Loucy (cell line): ENCODE measurements at regions not wholly inside any gene's neighbourhood (a gene's known extent, or its start where the extent isn't known, plus 50 kb on each side); places are given as distances from the start of the nearest gene placed in this dataset.
"Not testable (repeated sequence)": the region's sequence is repeated elsewhere in the genome, so short reads cannot be mapped to it uniquely, and the experiment has no call there.

Experiments used
- H2AFZ ChIP-seq: fragments of 200-600 bp; sonication (generic); 2 replicates; pipeline ENCODE4 v1.6.0; 2016; ENCODE audit warnings: antibody characterized with exemption, mild to moderate bottlenecking, low read length, moderate library complexity
- H3F3A ChIP-seq: fragments of 200-600 bp; 2 replicates; pipeline ENCODE4 v1.6.0; 2016; ENCODE audit warnings: antibody characterized with exemption, low read depth, mild to moderate bottlenecking
- H3K27me3 ChIP-seq: fragments of 200-600 bp; sonication (generic); 2 replicates; pipeline ENCODE4 v1.6.1; 2014; ENCODE audit warnings: low read length, mild to moderate bottlenecking; ENCODE audit not compliant: insufficient read depth, poor library complexity, severe bottlenecking
- H3K36me3 ChIP-seq: fragments of 200-600 bp; sonication (generic); 2 replicates; pipeline ENCODE4 v1.6.1; 2016; ENCODE audit warnings: low read length; ENCODE audit not compliant: insufficient read depth
- H3K4me1 ChIP-seq: fragments of 200-600 bp; sonication (generic); 2 replicates; pipeline ENCODE4 v1.5.1; 2014; ENCODE audit warnings: low read length, mild to moderate bottlenecking; ENCODE audit not compliant: insufficient read depth, poor library complexity, severe bottlenecking
- H3K4me2 ChIP-seq: fragments of 200-600 bp; sonication (generic); 2 replicates; pipeline ENCODE4 v1.6.0; 2014; ENCODE audit warnings: antibody characterized with exemption, low read length, low read depth, mild to moderate bottlenecking; ENCODE audit not compliant: poor library complexity, severe bottlenecking
- H3K4me3 ChIP-seq: fragments of 200-600 bp; sonication (generic); 2 replicates; pipeline ENCODE4 v1.5.1; 2014; ENCODE audit warnings: low read length, mild to moderate bottlenecking, mixed read lengths; ENCODE audit not compliant: poor library complexity, severe bottlenecking
- H3K79me2 ChIP-seq: fragments of 200-600 bp; sonication (generic); 2 replicates; pipeline ENCODE4 v1.6.1; 2014; ENCODE audit warnings: low read length; ENCODE audit not compliant: insufficient read depth
- H3K9ac ChIP-seq: fragments of 200-600 bp; sonication (generic); 2 replicates; pipeline ENCODE4 v1.6.0; 2014; ENCODE audit warnings: mild to moderate bottlenecking, low read depth, low read length, moderate library complexity; ENCODE audit not compliant: poor library complexity, severe bottlenecking
- H3K9me2 ChIP-seq: fragments of 200-600 bp; sonication (generic); replicated peaks from 2 replicates; pipeline ENCODE4 v1.6.1; 2016; ENCODE audit warnings: low read depth, low read length, mixed read lengths
- H3K9me3 ChIP-seq: fragments of 200-600 bp; sonication (generic); 2 replicates; pipeline ENCODE4 v1.6.1; 2014; ENCODE audit warnings: mild to moderate bottlenecking, antibody characterized with exemption, low read length, low read depth; ENCODE audit not compliant: insufficient read depth
- H4K20me1 ChIP-seq: fragments of 200-600 bp; sonication (generic); 2 replicates; pipeline ENCODE4 v1.6.0; 2014; ENCODE audit warnings: antibody characterized with exemption, low read length, mild to moderate bottlenecking; ENCODE audit not compliant: insufficient read depth, poor library complexity, severe bottlenecking
- CTCF ChIP-seq: fragments of 200-600 bp; sonication (generic); conservative IDR thresholded peaks from 2 replicates; pipeline ENCODE4 v1.5.1; 2014; ENCODE audit warnings: mild to moderate bottlenecking, antibody characterized with exemption, low read length
- EZH2phosphoT487 ChIP-seq: fragments of 200-600 bp; IDR thresholded peaks from 2 replicates; pipeline ENCODE4 v1.6.1; 2018; ENCODE audit warnings: antibody characterized with exemption, mild to moderate bottlenecking, moderate library complexity, borderline replicate concordance

- H4K20me1 ChIP-seq: no peaks in the 10 kb centered on the region
- no peak overlapping the region for H2AFZ ChIP-seq
- no peak overlapping the region for H3K4me3 ChIP-seq
- TF ChIP-seq EZH2phosphoT487 (no peak), CTCF (no peak)
- H3K9me3 ChIP-seq: peaks cover 9% of the 10 kb centered on the region; the same call in 1 of the 2 replicates
- no peak overlapping the region for H3K9ac ChIP-seq
- H3K4me2 ChIP-seq: no peak overlapping the region
- no peaks in the 10 kb centered on the region for H3K79me2 ChIP-seq
- no peaks in the 10 kb centered on the region for H3K36me3 ChIP-seq
- H3K27me3 ChIP-seq: no peaks in the 10 kb centered on the region
- H3F3A ChIP-seq: no peaks in the 10 kb centered on the region
- no peaks in the 10 kb centered on the region for H3K9me2 ChIP-seq
- H3K4me1 ChIP-seq: no peaks in the 10 kb centered on the region
Measured at GRCh38 chr14:101301011-101301410, 260.3 kb upstream of the DIO3 start.

- H3K4me3 ChIP-seq: not testable (repeated sequence)
Measured at GRCh38 chr14:101307162-101307561, 254.1 kb upstream of the DIO3 start.

GRCh38 chr14:101311186-101311585 is 250.1 kb upstream of the DIO3 start:
- H4K20me1 ChIP-seq, H3K4me3 ChIP-seq: not testable (repeated sequence)

More at GRCh38 chr14:101307162-101307561, 254.1 kb upstream of the DIO3 start:
- H3F3A ChIP-seq, H3K79me2 ChIP-seq, H3K36me3 ChIP-seq, H3K4me1 ChIP-seq, H3K27me3 ChIP-seq, H4K20me1 ChIP-seq, H2AFZ ChIP-seq, H3K9me2 ChIP-seq, H3K4me2 ChIP-seq, H3K9me3 ChIP-seq, H3K9ac ChIP-seq: not testable (repeated sequence)

GRCh38 chr14:101313268-101313667 is 248.0 kb upstream of the DIO3 start:
- no peaks in the 10 kb centered on the region for H3K27me3 ChIP-seq
- H3K9me3 ChIP-seq: no peaks in the 10 kb centered on the region
- H4K20me1 ChIP-seq: no peaks in the 10 kb centered on the region
- no peak overlapping the region for H3K4me2 ChIP-seq
- no peak overlapping the region for H3K4me3 ChIP-seq
- H3K9ac ChIP-seq: no peak overlapping the region
- TF ChIP-seq EZH2phosphoT487: no peak
- TF ChIP-seq CTCF: peak; percentile 34; the same call in 1 of the 2 replicates
- H3K9me2 ChIP-seq: no peaks in the 10 kb centered on the region
- H3F3A ChIP-seq: no peaks in the 10 kb centered on the region
- H2AFZ ChIP-seq: no peak overlapping the region
- H3K79me2 ChIP-seq: no peaks in the 10 kb centered on the region
- H3K36me3 ChIP-seq: no peaks in the 10 kb centered on the region
- H3K4me1 ChIP-seq: no peaks in the 10 kb centered on the region

More at GRCh38 chr14:101311186-101311585, 250.1 kb upstream of the DIO3 start:
- H3K36me3 ChIP-seq, H3K27me3 ChIP-seq, H2AFZ ChIP-seq, H3F3A ChIP-seq, H3K4me2 ChIP-seq, H3K9ac ChIP-seq, H3K4me1 ChIP-seq, H3K9me2 ChIP-seq, H3K9me3 ChIP-seq, H3K79me2 ChIP-seq: not testable (repeated sequence)
